ENCODE measurements at regions not wholly inside any gene's neighbourhood (a gene's known extent, or its start where the extent isn't known, plus 50 kb on each side); places are given as distances from the start of the nearest gene placed in this dataset.

- TF ChIP-seq REST (IDR thresholded peaks at IDR 0.05; ENCODE audit: insufficient read depth in 1 of 2, low read depth in 2 of 2, low read length in 2 of 2) (no peak), TAF1 (IDR thresholded peaks at IDR 0.05; ENCODE audit: borderline replicate concordance, insufficient read depth, low read length) (no peak), POLR2AphosphoS5 (IDR thresholded peaks at IDR 0.05; ENCODE audit: low read depth, low read length) (no peak), FOXP2 (optimal IDR thresholded peaks at IDR 0.05; ENCODE audit: borderline replicate concordance, extremely low read depth, extremely low read length, insufficient read depth) (no peak), SIN3A (IDR thresholded peaks at IDR 0.05; ENCODE audit: borderline replicate concordance, insufficient read depth, low read length) (no peak)
Observed at GRCh38 chr6:22409486-22409885, 112.7 kb upstream of the PRL start.

- no peak for TF ChIP-seq TAF1 (IDR thresholded peaks at IDR 0.05; ENCODE audit: borderline replicate concordance, insufficient read depth, low read length)
- TF ChIP-seq FOXP2 (optimal IDR thresholded peaks at IDR 0.05; ENCODE audit: borderline replicate concordance, extremely low read depth, extremely low read length, insufficient read depth), result no peak
- TF ChIP-seq REST (IDR thresholded peaks at IDR 0.05; ENCODE audit: insufficient read depth in 1 of 2, low read depth in 2 of 2, low read length in 2 of 2), result no peak
- no peak for TF ChIP-seq POLR2AphosphoS5 (IDR thresholded peaks at IDR 0.05; ENCODE audit: low read depth, low read length)
- TF ChIP-seq SIN3A (IDR thresholded peaks at IDR 0.05; ENCODE audit: borderline replicate concordance, insufficient read depth, low read length), result no peak
Observed at GRCh38 chr6:22411376-22412105, 114.7 kb upstream of the PRL start.

- TF ChIP-seq POLR2AphosphoS5 (IDR thresholded peaks at IDR 0.05; ENCODE audit: low read depth, low read length) (no peak), SIN3A (IDR thresholded peaks at IDR 0.05; ENCODE audit: borderline replicate concordance, insufficient read depth, low read length) (no peak), TAF1 (IDR thresholded peaks at IDR 0.05; ENCODE audit: borderline replicate concordance, insufficient read depth, low read length) (no peak), FOXP2 (optimal IDR thresholded peaks at IDR 0.05; ENCODE audit: borderline replicate concordance, extremely low read depth, extremely low read length, insufficient read depth) (no peak), REST (IDR thresholded peaks at IDR 0.05; ENCODE audit: insufficient read depth in 1 of 2, low read depth in 2 of 2, low read length in 2 of 2) (no peak)
Observed at GRCh38 chr6:22412994-22413393, 116.2 kb upstream of the PRL start.

- TF ChIP-seq REST (IDR thresholded peaks at IDR 0.05; ENCODE audit: insufficient read depth in 1 of 2, low read depth in 2 of 2, low read length in 2 of 2), result no peak
- TF ChIP-seq TAF1 (IDR thresholded peaks at IDR 0.05; ENCODE audit: borderline replicate concordance, insufficient read depth, low read length), result no peak
- no peak for TF ChIP-seq SIN3A (IDR thresholded peaks at IDR 0.05; ENCODE audit: borderline replicate concordance, insufficient read depth, low read length)
- TF ChIP-seq POLR2AphosphoS5 (IDR thresholded peaks at IDR 0.05; ENCODE audit: low read depth, low read length), result no peak
- no peak for TF ChIP-seq FOXP2 (optimal IDR thresholded peaks at IDR 0.05; ENCODE audit: borderline replicate concordance, extremely low read depth, extremely low read length, insufficient read depth)
Observed at GRCh38 chr6:22413681-22414311, 117.0 kb upstream of the PRL start.
